Caco-2 (cell line): ENCODE measurements at regions not wholly inside any gene's neighbourhood (a gene's known extent, or its start where the extent isn't known, plus 50 kb on each side); places are given as distances from the start of the nearest gene placed in this dataset.

Experiments used
- BruUV-seq: library from RNA; stranded (reverse); fragments of 400-500 nt; replicated peaks from 2 replicates; lab custom pipeline; 2021; lab: Mats Ljungman, UMichigan
- CTCF ChIA-PET: fragments of 300-600 bp; sonication (Branson Sonifier 250); formaldehyde crosslinking; loops from one replicate; lab custom pipeline; 2022; ENCODE audit warnings: antibody characterized with exemption; lab: Charles Lee
- POLR2A ChIA-PET: fragments of 300-600 bp; sonication (Branson Sonifier 250); formaldehyde crosslinking; loops from one replicate; lab custom pipeline; 2022; ENCODE audit warnings: antibody characterized with exemption; lab: Charles Lee
- DNase-seq, 2 experiments: peaks; one replicate each; pipeline versions ENCODE4 v3.0.0 to v3.0.0-alpha.2; 2020 to 2022
- H3K27me3 ChIP-seq: replicated peaks from 2 replicates; pipeline ENCODE4 v1.6.0; 2011; ENCODE audit warnings: low read length; ENCODE audit not compliant: control insufficient read depth, insufficient read depth
- H3K36me3 ChIP-seq: 2 replicates; pipeline ENCODE4 v1.5.1; 2011; ENCODE audit warnings: low read length; ENCODE audit not compliant: control insufficient read depth, insufficient read depth
- H3K4me1 ChIP-seq: fragments of 250-450 bp; sonication (Bioruptor Pico); 2 replicates; pipeline ENCODE4 v1.5.1; 2020; ENCODE audit warnings: mild to moderate bottlenecking
- H3K4me3 ChIP-seq: 2 replicates; pipeline ENCODE4 v1.5.1; 2011; ENCODE audit warnings: low read depth, mild to moderate bottlenecking, control low read depth, low read length
- H3K9me3 ChIP-seq: fragments of 250-450 bp; sonication (Bioruptor Pico); 2 replicates; pipeline ENCODE4 v1.5.1; 2020; ENCODE audit warnings: mild to moderate bottlenecking, moderate library complexity
- H3K27ac Mint-ChIP-seq: one replicate; pipeline ENCODE4 v1.8.0; 2022; ENCODE audit warnings: mixed read lengths; ENCODE audit not compliant: unreplicated experiment
- H3K27me3 Mint-ChIP-seq: one replicate; pipeline ENCODE4 v1.8.0; 2022; ENCODE audit warnings: mixed read lengths; ENCODE audit not compliant: insufficient read depth, unreplicated experiment
- H3K36me3 Mint-ChIP-seq: one replicate; pipeline ENCODE4 v1.8.0; 2022; ENCODE audit warnings: mild to moderate bottlenecking, mixed read lengths; ENCODE audit not compliant: insufficient read depth, unreplicated experiment
- H3K4me1 Mint-ChIP-seq: one replicate; pipeline ENCODE4 v1.8.0; 2022; ENCODE audit warnings: low read depth, mixed read lengths; ENCODE audit not compliant: unreplicated experiment
- H3K4me3 Mint-ChIP-seq: one replicate; pipeline ENCODE4 v1.8.0; 2022; ENCODE audit warnings: mild to moderate bottlenecking, moderate library complexity, mixed read lengths; ENCODE audit not compliant: unreplicated experiment
- H3K9me3 Mint-ChIP-seq: one replicate; pipeline ENCODE4 v1.8.0; 2022; ENCODE audit warnings: mixed read lengths; ENCODE audit not compliant: unreplicated experiment
- intact Hi-C: fragments of 100-400 bp; cut with micrococcal nuclease; formaldehyde crosslinking; loops from one replicate; pipeline ENCODE4 v1.10.0; 2022; ENCODE audit not compliant: unreplicated experiment
- TF ChIP-seq, protein P1 (sequence below), 2 experiments: fragments of 200-600 bp in 1 of 2; IDR thresholded peaks; 1 replicate in 1 of 2; 2 replicates in 1 of 2; pipeline versions ENCODE4 v1.5.1 to v1.8.0; 2011 to 2022; ENCODE audit warnings: antibody characterized with exemption in 1 of 2, control low read depth in 1 of 2, inconsistent platforms in 1 of 2, low read depth in 1 of 2, low read length in 1 of 2, mild to moderate bottlenecking in 1 of 2, moderate library complexity in 1 of 2; ENCODE audit not compliant: insufficient read depth in 1 of 2, severe bottlenecking in 1 of 2, unreplicated experiment in 1 of 2

DNA sequence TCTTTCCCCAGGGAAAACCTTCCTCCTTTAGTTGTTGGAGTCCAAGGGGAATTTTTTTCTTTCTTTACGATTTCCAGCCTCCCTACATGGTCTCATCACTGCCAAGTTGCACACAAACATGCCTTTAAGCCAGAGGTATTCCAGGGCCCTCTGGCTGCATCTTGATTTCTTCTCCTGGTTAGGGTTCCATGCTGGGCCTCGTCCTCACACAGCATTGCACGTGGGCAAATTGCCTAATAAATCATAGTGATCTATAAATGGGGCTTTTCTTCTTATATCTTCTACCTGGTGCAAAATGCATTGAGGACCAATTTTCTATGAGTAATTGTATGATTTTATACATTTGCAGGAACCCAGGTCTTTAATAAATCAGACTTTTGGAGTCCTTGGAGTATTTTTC lies 284.2 kb downstream of the C7orf25 start:
- Histone ChIP-seq H3K36me3 (no peaks in the 10 kb centered on the region), H3K4me3 (no peak overlapping the region), H3K27me3 (no peaks in the 10 kb centered on the region), H3K4me1 (no peaks in the 10 kb centered on the region), H3K9me3 (no peaks in the 10 kb centered on the region)
- TF ChIP-seq, protein P1, sequence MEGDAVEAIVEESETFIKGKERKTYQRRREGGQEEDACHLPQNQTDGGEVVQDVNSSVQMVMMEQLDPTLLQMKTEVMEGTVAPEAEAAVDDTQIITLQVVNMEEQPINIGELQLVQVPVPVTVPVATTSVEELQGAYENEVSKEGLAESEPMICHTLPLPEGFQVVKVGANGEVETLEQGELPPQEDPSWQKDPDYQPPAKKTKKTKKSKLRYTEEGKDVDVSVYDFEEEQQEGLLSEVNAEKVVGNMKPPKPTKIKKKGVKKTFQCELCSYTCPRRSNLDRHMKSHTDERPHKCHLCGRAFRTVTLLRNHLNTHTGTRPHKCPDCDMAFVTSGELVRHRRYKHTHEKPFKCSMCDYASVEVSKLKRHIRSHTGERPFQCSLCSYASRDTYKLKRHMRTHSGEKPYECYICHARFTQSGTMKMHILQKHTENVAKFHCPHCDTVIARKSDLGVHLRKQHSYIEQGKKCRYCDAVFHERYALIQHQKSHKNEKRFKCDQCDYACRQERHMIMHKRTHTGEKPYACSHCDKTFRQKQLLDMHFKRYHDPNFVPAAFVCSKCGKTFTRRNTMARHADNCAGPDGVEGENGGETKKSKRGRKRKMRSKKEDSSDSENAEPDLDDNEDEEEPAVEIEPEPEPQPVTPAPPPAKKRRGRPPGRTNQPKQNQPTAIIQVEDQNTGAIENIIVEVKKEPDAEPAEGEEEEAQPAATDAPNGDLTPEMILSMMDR (IDR thresholded peaks at IDR 0.05; ENCODE audit: insufficient read depth in 1 of 2, low read depth in 1 of 2, low read length in 1 of 2, severe bottlenecking in 1 of 2, unreplicated experiment in 1 of 2) = no peak
- H3K27ac Mint-ChIP-seq = no peak overlapping the region
- H3K36me3 Mint-ChIP-seq = no peaks in the 10 kb centered on the region
- intact Hi-C loops = no loop called here
- no TSS peak for BruUV-seq
- no peaks in the 10 kb centered on the region for H3K4me1 Mint-ChIP-seq
- H3K9me3 Mint-ChIP-seq = no peaks in the 10 kb centered on the region
- no peak overlapping the region for H3K4me3 Mint-ChIP-seq
- DNase-seq = no peak
- ChIA-PET CTCF (no interaction called here), POLR2A (no interaction called here)
- H3K27me3 Mint-ChIP-seq = peaks cover 6% of the 10 kb centered on the region

DNA sequence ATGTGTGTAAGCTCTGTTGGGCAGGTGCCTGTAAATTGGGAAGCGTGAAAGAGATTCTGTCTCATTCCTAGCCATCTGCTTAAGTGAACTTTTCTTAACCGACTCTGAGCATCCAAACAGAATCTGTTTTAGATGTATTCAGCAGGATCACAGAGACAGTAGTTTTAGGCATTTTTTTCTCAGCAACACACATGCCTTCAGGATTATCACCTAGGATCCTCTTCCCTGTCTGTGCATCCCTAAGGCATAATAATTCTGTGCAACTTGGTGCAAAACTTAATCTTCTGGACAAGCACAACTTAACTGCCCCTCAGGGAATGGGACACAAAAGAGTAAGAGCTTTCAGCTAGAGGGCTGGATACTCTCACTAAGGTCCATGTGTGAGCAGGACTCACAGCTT lies 284.8 kb downstream of the C7orf25 start:
- Histone ChIP-seq H3K36me3 (no peaks in the 10 kb centered on the region), H3K4me3 (no peak overlapping the region), H3K4me1 (no peaks in the 10 kb centered on the region), H3K27me3 (no peaks in the 10 kb centered on the region), H3K9me3 (no peaks in the 10 kb centered on the region)
- H3K4me3 Mint-ChIP-seq = no peak overlapping the region
- POLR2A ChIA-PET = no interaction called here
- peaks cover 2% of the 10 kb centered on the region for H3K4me1 Mint-ChIP-seq
- no peak for DNase-seq
- H3K27ac Mint-ChIP-seq = no peak overlapping the region
- BruUV-seq = no TSS peak
- peaks cover 3% of the 10 kb centered on the region for H3K27me3 Mint-ChIP-seq
- no peaks in the 10 kb centered on the region for H3K9me3 Mint-ChIP-seq
- no peaks in the 10 kb centered on the region for H3K36me3 Mint-ChIP-seq
- TF ChIP-seq, protein P1 (IDR thresholded peaks at IDR 0.05; ENCODE audit: insufficient read depth in 1 of 2, low read depth in 1 of 2, low read length in 1 of 2, severe bottlenecking in 1 of 2, unreplicated experiment in 1 of 2) = no peak
- CTCF ChIA-PET = no interaction called here
- intact Hi-C loops = no loop called here

DNA sequence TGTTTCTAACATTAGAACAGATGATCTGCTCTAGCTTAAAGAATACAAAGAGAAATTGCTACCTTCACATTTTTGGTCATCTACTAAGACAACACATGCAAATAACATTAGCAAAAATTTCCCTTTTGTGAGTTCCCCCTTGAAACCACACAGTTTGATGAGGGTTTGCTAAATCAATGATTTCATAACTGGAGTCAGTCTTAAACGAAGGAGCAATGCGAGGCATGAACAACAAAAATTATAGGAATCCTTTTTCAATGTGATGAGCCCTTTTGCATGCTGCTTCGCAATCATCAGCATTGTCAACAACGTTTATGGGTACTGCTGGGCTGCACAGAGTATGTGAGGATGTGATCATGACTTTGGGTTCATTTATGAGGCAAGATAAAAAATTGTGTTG lies 286.4 kb downstream of the C7orf25 start:
- H3K27me3 ChIP-seq = no peaks in the 10 kb centered on the region
- TF ChIP-seq, protein P1 (IDR thresholded peaks at IDR 0.05; ENCODE audit: insufficient read depth in 1 of 2, low read depth in 1 of 2, low read length in 1 of 2, severe bottlenecking in 1 of 2, unreplicated experiment in 1 of 2) = no peak
- no peak overlapping the region for H3K4me3 ChIP-seq
- peaks cover 6% of the 10 kb centered on the region for H3K4me1 Mint-ChIP-seq
- H3K36me3 Mint-ChIP-seq = no peaks in the 10 kb centered on the region
- intact Hi-C loops = no loop called here
- no peak overlapping the region for H3K4me3 Mint-ChIP-seq
- H3K9me3 ChIP-seq = no peaks in the 10 kb centered on the region
- BruUV-seq = no TSS peak
- no peak for DNase-seq
- POLR2A ChIA-PET = no interaction called here
- H3K9me3 Mint-ChIP-seq = no peaks in the 10 kb centered on the region
- CTCF ChIA-PET = no interaction called here
- H3K27ac Mint-ChIP-seq = no peak overlapping the region
- H3K27me3 Mint-ChIP-seq = peaks cover 3% of the 10 kb centered on the region
- no peaks in the 10 kb centered on the region for H3K36me3 ChIP-seq
- no peaks in the 10 kb centered on the region for H3K4me1 ChIP-seq
